SW 1271 (cell line): ENCODE measurements at regions not wholly inside any gene's neighbourhood (a gene's known extent, or its start where the extent isn't known, plus 50 kb on each side); places are given as distances from the start of the nearest gene placed in this dataset.
"Not testable (repeated sequence)": the region's sequence is repeated elsewhere in the genome, so short reads cannot be mapped to it uniquely, and the experiment has no call there.

Experiments used
- DNase-seq, 2 experiments: peaks; one replicate each; lab custom pipeline; 2025; lab: John Stamatoyannopoulos, UW

- DNase-seq, result no peak
These were observed 66.9 kb downstream of the FOXL3 start for GRCh38 chr7:356691-357462.

DNA sequence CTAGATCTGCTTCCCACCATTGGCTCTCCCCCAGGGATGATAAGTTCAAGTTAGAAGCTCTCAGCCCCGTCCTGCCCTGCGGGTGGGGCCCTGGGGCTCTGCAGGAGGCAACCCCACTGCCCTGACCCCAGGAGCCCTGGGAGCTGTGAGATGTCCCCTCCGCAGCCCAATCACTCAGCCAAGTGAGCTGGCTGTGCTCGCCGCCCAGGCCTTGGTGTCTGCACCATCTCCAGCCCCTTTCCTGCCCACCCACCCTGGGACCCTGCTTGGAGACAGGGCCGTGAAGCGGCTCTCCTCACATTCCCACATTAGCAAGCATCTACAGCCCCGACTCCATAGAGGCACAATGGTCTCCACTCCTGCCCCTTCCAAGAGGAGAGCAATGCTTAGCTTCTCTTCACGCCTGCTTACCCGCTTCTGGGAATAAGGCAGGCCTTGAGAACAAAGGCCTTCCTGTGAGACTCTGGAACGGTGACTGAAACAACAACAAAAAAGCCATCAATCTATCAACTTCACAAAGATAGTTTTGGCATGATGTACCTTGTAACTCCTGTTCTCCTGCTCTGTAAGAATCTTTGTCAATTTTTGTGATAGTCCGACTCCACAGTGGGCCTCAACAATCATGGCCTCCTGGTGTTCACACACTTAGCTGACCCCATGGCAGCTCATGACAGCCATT lies 67.7 kb downstream of the FOXL3 start:
- DNase-seq, result no peak

- no peak for DNase-seq
These were observed 68.4 kb downstream of the FOXL3 start for GRCh38 chr7:358352-358751.

DNA sequence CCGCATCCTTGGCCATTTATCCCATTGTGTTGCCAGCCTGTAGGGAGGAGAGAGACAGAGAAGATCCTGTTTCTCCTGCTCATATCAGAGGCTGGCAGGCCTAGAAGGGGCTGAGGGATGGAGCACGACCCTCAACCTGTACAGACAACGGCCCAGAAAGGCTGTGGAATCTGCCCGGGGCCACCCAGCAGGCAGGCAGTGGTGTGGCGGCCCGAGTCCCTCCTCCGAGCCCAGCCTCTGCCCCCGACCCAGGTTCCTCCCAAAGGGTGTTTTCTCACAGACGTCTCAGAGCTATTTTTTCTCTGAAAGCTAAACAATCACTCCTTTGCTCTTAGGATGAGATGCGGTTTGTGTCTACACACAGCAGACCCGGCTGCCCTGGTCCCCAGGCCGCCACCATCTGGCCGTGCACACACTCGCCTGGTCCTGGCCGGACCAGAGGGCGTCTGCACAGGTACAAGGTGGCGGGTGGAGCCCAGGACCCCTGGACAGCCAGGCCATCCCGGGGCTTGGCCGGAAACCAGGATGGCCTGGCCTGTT lies 69.3 kb downstream of the FOXL3 start:
- no peak for DNase-seq

GRCh38 chr7:359766-360361 lies 69.9 kb downstream of the FOXL3 start:
- DNase-seq, result no peak

DNA sequence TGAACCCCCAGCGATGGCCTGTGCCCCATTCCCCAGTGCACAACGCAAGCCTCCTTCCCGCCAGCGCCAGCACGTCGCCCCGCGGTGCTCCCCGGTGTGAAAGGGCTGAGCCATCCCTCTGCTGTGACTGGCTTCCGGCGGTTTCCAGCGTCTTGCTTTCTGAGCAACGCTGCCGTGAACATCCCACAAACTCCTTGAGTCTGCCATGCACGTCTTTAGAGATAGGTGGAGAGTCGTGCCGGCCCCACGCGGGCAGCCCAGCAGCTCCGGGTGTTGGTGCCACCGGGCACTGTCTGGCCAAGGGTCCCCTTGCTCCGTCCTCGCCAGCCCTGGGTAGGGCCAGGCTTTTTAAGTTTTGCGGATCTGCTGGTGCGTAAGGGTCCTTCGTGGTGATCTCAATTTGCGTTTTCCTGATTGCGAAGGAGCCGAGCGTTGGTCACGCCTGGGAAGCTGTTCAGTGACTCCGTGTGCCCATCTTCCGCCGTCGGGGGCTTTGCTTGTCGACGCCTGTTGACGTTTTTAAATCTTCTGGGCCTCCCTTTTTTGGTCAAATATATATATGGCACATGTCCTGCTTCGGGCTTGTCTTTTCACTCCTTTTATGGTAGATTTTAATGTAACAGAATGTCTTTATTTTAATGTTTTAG lies 70.6 kb downstream of the FOXL3 start:
- DNase-seq, result no peak

GRCh38 chr7:361182-361581 lies 71.2 kb downstream of the FOXL3 start:
- not testable (repeated sequence) for DNase-seq

DNA sequence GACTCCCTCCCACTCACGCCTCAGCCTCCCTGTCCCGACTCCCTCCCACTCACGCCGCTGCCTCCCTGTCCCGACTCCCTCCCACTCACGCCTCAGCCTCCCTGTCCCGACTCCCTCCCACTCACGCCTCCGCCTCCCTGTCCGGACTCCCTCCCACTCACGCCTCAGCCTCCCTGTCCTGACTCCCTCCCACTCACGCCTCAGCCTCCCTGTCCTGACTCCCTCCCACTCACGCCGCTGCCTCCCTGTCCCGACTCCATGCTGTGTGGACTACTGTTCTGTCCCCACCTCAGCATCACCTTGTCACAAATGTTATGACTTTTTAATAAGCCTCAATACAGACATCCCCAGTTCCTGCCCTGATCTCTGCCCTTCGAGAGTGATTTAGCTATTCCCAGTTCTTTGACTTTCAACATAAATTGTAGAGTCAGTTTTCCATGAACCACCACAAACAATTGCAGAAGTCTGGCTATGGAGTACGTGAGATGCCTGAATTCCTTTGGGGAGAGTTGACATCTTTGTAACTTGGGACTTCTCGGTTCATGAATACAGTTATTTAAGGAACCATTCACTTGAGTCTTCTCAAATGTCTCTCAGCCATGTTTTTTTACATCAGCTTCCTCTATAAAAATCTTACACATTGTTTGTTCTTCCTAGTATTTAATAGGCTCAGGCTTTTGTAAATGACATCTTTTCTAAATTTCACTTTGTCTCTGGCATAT lies 71.9 kb downstream of the FOXL3 start:
- no peak for DNase-seq

GRCh38 chr7:362402-363096 lies 72.6 kb downstream of the FOXL3 start:
- DNase-seq, result no peak

GRCh38 chr7:363626-364025 lies 73.7 kb downstream of the FOXL3 start:
- DNase-seq, result no peak

GRCh38 chr7:364536-364935 lies 74.6 kb downstream of the FOXL3 start:
- DNase-seq, result no peak

GRCh38 chr7:365593-365992 lies 75.6 kb downstream of the FOXL3 start:
- DNase-seq, result no peak

DNA sequence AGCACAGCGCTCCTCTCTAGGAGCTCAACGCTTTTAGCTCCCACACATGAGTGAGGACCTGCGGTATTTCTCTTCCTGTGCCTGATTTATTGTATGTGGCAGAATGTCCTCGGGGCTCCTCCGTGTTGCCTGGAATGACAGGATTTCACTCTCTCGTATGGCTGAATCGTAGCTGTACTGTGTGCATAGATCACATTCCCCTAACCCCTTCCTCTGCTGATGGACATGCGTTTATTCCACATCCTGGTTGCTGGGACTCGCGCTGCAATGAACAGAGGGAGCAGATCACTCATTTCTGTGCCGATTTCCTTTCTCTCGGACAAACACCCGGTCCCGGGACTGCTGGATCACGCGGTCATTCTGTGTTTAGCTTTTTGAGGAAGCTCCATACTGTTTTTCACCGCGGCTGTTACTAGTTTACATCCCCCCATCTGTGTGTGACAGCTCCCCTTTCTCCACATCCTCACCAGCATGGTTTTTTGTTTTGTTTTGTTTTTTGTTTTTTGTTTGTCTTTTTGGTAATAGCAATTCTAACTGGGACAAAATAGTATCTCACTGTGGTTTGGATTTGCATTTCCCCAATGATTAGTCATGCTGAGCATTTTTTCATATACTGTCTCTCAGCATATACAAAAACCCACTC lies 76.3 kb downstream of the FOXL3 start:
- DNase-seq, result no peak

GRCh38 chr7:367351-367901 lies 77.5 kb downstream of the FOXL3 start:
- no peak for DNase-seq

DNA sequence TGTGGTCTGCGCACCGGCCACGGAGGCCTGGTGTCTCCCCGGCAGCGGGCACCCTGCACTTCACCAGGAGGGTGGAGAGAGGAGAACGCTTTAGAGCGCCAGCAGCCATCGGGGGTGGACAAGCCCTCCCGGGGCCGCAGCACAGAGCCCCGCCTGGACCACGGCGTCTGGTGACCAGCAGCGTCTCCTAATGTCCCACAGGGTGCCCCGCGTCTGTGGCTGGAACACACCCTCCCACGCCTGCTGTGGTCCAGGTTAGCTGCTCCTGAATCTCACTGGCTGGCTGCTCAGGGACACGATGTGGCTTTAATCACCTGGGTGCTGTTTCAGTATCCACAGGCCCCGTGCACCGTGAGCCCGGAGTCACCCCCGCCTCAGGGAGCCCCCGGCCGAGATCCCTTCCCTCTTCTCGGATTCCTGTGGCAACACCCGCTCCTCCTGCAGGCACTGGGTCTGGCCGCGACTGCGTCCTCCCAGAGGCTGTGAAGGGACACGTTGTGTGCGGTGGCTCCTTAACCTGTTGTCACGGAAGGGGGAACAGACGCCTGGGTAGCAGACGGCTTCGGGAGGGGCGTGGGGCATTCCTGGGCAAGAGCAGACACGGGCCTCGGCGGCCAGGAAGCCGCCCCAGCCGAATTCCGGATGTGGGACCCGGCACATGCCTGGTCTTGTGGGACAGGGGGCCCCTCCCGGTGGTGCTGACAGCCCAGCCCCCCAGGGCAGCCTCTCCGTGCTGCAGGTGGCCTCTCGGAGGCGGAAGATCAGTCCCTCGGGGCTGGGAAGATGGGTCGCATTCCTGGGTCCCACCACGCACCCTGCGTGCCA lies 78.9 kb downstream of the FOXL3 start:
- no peak for DNase-seq

DNA sequence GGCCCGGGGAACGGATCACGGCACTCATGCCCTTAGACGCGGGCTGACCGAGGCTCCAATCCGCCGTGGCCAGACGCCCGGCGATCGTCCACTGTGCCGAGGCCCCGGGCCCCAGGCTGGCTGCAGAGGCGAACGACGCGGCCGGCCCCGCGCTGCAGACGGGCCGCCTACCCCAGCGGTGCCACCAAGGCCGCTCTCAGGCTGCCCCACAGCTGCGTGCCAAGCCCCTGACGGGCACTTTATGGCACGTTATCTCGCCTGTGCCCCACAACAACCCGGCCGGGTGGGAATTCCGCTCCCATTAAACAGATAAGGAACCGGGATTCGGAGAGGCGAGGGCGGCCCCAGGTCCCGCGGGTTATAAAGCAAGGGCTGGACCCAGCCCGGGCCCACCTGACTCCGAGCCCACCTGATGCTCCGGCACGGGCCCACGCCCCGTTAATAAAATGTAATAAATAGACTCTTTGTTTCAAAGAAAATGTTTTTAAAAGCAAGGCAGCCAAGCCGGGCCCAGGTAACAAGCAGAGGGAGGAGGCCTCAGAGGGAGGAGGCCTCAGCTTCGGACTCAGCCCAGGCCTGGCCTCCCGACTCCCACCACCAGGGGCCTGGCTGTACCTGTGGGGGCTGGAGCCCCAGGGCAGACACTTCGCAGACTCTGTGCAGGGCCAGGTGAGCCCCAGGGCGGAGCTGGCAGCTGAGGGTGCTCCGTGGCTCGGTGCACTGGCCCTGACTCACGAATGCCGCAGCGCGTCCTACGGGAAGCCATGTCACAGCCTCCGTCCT lies 79.7 kb downstream of the FOXL3 start:
- no peak for DNase-seq

- DNase-seq, result no peak
These were observed 80.3 kb downstream of the FOXL3 start for GRCh38 chr7:370259-370625.

DNA sequence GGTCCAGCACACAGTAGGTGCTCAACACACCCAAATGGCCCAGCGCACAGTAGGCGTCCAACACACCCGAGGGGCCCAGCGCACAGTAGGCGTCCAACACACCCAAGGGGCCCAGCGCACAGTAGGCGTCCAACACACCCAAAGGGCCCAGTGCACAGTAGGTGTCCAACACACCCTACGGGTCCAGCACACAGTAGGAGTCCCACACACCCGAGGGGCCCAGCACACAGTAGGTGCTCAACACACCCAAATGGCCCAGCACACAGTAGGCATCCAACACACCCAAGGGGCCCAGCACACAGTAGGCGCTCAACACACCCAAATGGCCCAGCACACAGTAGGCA lies 80.8 kb downstream of the FOXL3 start:
- no peak for DNase-seq
